Type B pancreatic cell (in vitro differentiated cells): ENCODE measurements at regions not wholly inside any gene's neighbourhood (a gene's known extent, or its start where the extent isn't known, plus 50 kb on each side); places are given as distances from the start of the nearest gene placed in this dataset.

Source experiments
- DNase-seq: peaks from one replicate; pipeline ENCODE4 v3.0.0; 2021; ENCODE audit warnings: mixed read lengths; ENCODE audit not compliant: unreplicated experiment; ENCODE audit errors: extremely low spot score
- H3K27ac Mint-ChIP-seq: 2 replicates; pipeline ENCODE4 v1.8.0; 2021; ENCODE audit warnings: mild to moderate bottlenecking, mixed read lengths
- H3K27me3 Mint-ChIP-seq: 2 replicates; pipeline ENCODE4 v1.8.0; 2021; ENCODE audit warnings: mixed read lengths
- H3K36me3 Mint-ChIP-seq: 2 replicates; pipeline ENCODE4 v1.8.0; 2021; ENCODE audit warnings: mixed read lengths
- H3K4me1 Mint-ChIP-seq: one replicate; pipeline ENCODE4 v1.8.0; 2021; ENCODE audit warnings: mixed read lengths; ENCODE audit not compliant: unreplicated experiment
- H3K4me3 Mint-ChIP-seq: 2 replicates; pipeline ENCODE4 v1.8.0; 2021; ENCODE audit warnings: mild to moderate bottlenecking, mixed read lengths
- H3K9me3 Mint-ChIP-seq: 2 replicates; pipeline ENCODE4 v1.8.0; 2021; ENCODE audit warnings: mixed read lengths
- TF ChIP-seq, protein P1 (sequence below): fragments of 200-600 bp; sonication (generic); conservative IDR thresholded peaks from 2 replicates; pipeline ENCODE4 v1.5.0; 2021; ENCODE audit warnings: antibody characterized with exemption, mild to moderate bottlenecking

DNA sequence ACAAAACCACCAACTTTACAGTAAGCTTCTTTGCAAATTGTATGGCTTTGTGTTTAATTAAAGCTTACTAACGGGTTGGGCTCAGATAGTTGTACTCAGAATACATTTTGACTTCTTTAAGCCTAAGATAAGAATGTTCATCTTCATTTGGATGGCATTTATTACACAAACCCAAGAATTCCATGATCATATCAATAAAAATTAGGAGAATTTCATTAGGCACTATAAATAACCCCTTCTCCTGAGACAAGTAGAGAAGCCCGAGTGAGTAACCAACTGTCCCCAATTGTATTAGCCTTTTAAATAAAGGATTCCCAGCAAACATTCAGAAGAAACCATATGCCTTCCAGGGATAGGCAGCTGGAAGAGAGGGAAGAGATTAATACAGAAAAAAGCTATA, 504.7 kb downstream of the KCNJ2 start:
- DNase-seq: no peak
- H3K4me1 Mint-ChIP-seq: peaks cover 20% of the 10 kb centered on the region
- no peaks in the 10 kb centered on the region for H3K27me3 Mint-ChIP-seq
- no peaks in the 10 kb centered on the region for H3K9me3 Mint-ChIP-seq
- TF ChIP-seq, protein P1, sequence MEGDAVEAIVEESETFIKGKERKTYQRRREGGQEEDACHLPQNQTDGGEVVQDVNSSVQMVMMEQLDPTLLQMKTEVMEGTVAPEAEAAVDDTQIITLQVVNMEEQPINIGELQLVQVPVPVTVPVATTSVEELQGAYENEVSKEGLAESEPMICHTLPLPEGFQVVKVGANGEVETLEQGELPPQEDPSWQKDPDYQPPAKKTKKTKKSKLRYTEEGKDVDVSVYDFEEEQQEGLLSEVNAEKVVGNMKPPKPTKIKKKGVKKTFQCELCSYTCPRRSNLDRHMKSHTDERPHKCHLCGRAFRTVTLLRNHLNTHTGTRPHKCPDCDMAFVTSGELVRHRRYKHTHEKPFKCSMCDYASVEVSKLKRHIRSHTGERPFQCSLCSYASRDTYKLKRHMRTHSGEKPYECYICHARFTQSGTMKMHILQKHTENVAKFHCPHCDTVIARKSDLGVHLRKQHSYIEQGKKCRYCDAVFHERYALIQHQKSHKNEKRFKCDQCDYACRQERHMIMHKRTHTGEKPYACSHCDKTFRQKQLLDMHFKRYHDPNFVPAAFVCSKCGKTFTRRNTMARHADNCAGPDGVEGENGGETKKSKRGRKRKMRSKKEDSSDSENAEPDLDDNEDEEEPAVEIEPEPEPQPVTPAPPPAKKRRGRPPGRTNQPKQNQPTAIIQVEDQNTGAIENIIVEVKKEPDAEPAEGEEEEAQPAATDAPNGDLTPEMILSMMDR: no peak
- no peak overlapping the region for H3K27ac Mint-ChIP-seq
- no peak overlapping the region for H3K4me3 Mint-ChIP-seq
- no peaks in the 10 kb centered on the region for H3K36me3 Mint-ChIP-seq

DNA sequence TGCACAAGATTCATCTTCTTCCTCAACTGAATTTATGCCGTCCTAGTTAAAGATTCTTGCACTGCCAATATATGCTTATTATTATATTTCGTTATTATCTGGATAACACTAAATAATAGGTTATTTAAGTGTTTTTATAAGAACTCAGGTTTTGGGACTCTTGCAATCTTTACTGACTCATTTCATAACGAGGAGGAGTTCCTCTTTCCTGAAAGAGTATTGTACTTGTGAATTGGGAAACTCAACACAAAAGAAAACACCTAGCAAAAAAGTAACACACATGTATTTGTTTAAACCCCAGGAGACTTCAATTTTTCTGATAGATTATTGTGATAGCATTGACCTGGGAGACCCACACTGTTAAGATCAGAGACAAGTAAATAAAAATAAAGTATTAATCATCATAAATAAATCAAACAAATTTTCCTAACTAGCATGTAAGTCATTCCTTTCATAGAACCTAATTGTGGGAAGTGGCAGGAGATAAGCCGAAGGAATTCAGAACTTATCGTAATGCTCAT, 505.8 kb downstream of the KCNJ2 start:
- Mint-ChIP-seq H3K27me3 (no peaks in the 10 kb centered on the region), H3K27ac (no peak overlapping the region), H3K9me3 (no peaks in the 10 kb centered on the region), H3K36me3 (no peaks in the 10 kb centered on the region), H3K4me1 (peaks cover 20% of the 10 kb centered on the region), H3K4me3 (no peak overlapping the region)
- TF ChIP-seq, protein P1: no peak
- no peak for DNase-seq

DNA sequence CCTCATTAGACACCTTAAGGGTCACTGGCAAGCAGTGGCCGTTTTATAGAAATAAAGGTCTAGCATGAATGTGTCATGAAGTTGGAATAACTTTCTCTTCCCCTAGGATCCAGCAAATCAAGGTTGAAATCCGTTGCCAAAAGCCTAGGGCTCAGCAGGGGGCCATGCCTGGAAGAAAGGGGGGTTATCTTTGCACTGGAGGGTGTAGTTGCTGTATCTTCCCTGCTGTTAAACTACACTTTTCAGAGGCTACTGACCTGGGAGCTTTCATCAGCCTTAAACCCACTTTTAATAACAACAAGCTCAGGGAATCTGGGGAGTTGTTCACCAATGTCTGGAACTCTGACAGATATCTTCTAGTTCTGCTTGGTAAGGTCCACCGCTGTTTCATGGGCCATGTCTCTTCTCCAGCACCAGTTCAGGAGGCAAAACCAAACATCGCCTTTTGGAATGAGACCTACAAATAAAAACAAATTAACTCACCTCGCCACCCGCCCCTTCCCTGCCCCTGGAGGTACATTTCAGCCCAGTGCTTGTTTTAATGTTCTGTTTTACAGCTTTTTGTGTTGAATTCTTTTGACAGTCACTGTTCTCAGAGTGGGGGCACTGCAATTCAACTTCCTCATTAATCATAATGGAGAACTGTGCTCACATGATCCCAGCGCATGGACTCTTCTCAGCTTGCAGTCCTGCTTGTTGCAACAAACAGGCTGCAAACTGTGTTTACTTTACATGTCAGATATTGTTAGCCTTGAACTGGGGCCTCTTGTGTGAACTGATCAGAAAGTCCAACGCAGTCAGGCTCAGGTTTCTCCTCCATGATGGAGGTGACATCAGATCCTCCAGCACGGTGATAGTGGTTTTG, 508.7 kb downstream of the KCNJ2 start:
- Mint-ChIP-seq H3K4me1 (peaks cover 20% of the 10 kb centered on the region), H3K27ac (no peak overlapping the region), H3K4me3 (no peak overlapping the region), H3K9me3 (no peaks in the 10 kb centered on the region), H3K36me3 (no peaks in the 10 kb centered on the region), H3K27me3 (no peaks in the 10 kb centered on the region)
- no peak for DNase-seq
- TF ChIP-seq, protein P1: no peak

DNA sequence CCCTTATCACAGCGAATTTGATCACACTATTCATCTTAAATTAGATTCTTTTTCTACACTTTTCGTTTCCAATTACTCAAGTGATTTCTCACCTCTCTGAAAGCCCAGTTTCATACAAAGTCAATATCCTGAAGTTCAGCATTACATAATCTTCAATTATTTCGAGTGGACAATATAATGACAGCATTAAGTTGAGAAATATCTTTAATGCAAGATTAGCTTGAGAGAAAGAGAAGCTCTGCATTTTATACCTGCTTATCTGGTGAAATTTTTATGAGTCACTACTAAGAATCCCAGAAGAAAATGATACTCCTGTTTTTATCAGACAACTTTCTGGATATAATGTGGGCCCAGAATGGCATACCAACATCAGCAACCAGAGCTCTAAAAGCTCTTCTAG, 509.6 kb downstream of the KCNJ2 start:
- H3K4me3 Mint-ChIP-seq: no peak overlapping the region
- no peaks in the 10 kb centered on the region for H3K36me3 Mint-ChIP-seq
- TF ChIP-seq, protein P1: no peak
- no peaks in the 10 kb centered on the region for H3K9me3 Mint-ChIP-seq
- no peak for DNase-seq
- H3K27me3 Mint-ChIP-seq: no peaks in the 10 kb centered on the region
- no peak overlapping the region for H3K27ac Mint-ChIP-seq
- peaks cover 20% of the 10 kb centered on the region for H3K4me1 Mint-ChIP-seq

DNA sequence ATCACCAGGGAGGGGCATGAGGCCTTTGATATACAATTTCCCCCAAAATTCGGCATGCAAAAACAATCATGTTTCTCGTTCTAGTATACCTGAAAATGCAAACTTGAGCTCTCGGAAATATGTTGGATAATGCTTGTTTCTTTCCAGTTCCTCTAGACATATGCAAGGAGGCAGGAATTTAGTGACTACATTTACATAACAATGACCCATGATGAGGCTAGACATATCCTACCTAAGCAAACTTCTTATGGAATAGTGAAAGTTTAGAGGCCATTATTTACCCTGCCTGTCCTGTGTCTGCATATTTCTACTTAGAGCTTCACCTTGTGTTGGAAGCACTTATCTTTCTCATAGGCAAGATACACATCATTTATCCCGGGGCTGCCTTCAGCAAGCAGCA, 514.6 kb downstream of the KCNJ2 start:
- peaks cover 11% of the 10 kb centered on the region for H3K9me3 Mint-ChIP-seq
- no peak for DNase-seq
- no peak overlapping the region for H3K4me3 Mint-ChIP-seq
- H3K27ac Mint-ChIP-seq: no peak overlapping the region
- H3K36me3 Mint-ChIP-seq: no peaks in the 10 kb centered on the region
- TF ChIP-seq, protein P1: no peak
- peaks cover 1% of the 10 kb centered on the region for H3K4me1 Mint-ChIP-seq
- H3K27me3 Mint-ChIP-seq: no peaks in the 10 kb centered on the region
